ENCODE measurements at regions not wholly inside any gene's neighbourhood (a gene's known extent, or its start where the extent isn't known, plus 50 kb on each side); places are given as distances from the start of the nearest gene placed in this dataset.

- H3K4me3 ChIP-seq (ENCODE audit: low read depth, low read length): no peak overlapping the region
- TF ChIP-seq CTCF (IDR thresholded peaks at IDR 0.05; ENCODE audit: insufficient read depth, low read depth, low read length): no peak
- DNase-seq (ENCODE audit: low read depth): no peak
Observed at GRCh38 chr12:13372386-13372785, 175.9 kb downstream of the EMP1 start.

- DNase-seq (ENCODE audit: low read depth): no peak
- no peak for TF ChIP-seq CTCF (IDR thresholded peaks at IDR 0.05; ENCODE audit: insufficient read depth, low read depth, low read length)
- H3K4me3 ChIP-seq (ENCODE audit: low read depth, low read length): no peak overlapping the region
Observed at GRCh38 chr12:13371797-13372196, 175.3 kb downstream of the EMP1 start.

- H3K4me3 ChIP-seq (ENCODE audit: low read depth, low read length): no peak overlapping the region
- TF ChIP-seq CTCF (IDR thresholded peaks at IDR 0.05; ENCODE audit: insufficient read depth, low read depth, low read length): no peak
- DNase-seq (ENCODE audit: low read depth): no peak
Observed at GRCh38 chr12:13371367-13371766, 174.8 kb downstream of the EMP1 start.

GRCh38 chr12:13369474-13370056, 173.0 kb downstream of the EMP1 start:
- no peak for TF ChIP-seq CTCF (IDR thresholded peaks at IDR 0.05; ENCODE audit: insufficient read depth, low read depth, low read length)
- DNase-seq (ENCODE audit: low read depth): no peak
- H3K4me3 ChIP-seq (ENCODE audit: low read depth, low read length): no peak overlapping the region

GRCh38 chr12:13368971-13369370, 172.4 kb downstream of the EMP1 start:
- H3K4me3 ChIP-seq (ENCODE audit: low read depth, low read length): no peak overlapping the region
- no peak for TF ChIP-seq CTCF (IDR thresholded peaks at IDR 0.05; ENCODE audit: insufficient read depth, low read depth, low read length)
- no peak for DNase-seq (ENCODE audit: low read depth)

GRCh38 chr12:13368431-13368830, 171.9 kb downstream of the EMP1 start:
- no peak for DNase-seq (ENCODE audit: low read depth)
- no peak for TF ChIP-seq CTCF (IDR thresholded peaks at IDR 0.05; ENCODE audit: insufficient read depth, low read depth, low read length)
- no peak overlapping the region for H3K4me3 ChIP-seq (ENCODE audit: low read depth, low read length)

GRCh38 chr12:13367973-13368372, 171.4 kb downstream of the EMP1 start:
- no peak for DNase-seq (ENCODE audit: low read depth)
- no peak overlapping the region for H3K4me3 ChIP-seq (ENCODE audit: low read depth, low read length)
- TF ChIP-seq CTCF (IDR thresholded peaks at IDR 0.05; ENCODE audit: insufficient read depth, low read depth, low read length): no peak
